SKM-1 (cell line): ENCODE measurements at regions not wholly inside any gene's neighbourhood (a gene's known extent, or its start where the extent isn't known, plus 50 kb on each side); places are given as distances from the start of the nearest gene placed in this dataset.
"Not testable (repeated sequence)": the region's sequence is repeated elsewhere in the genome, so short reads cannot be mapped to it uniquely, and the experiment has no call there.

ENCODE experiments used
- DNase-seq: peaks from one replicate; lab custom pipeline; 2025; ENCODE audit not compliant: unreplicated experiment; lab: John Stamatoyannopoulos, UW

GRCh38 chr12:83505586-83505985 lies 818.9 kb downstream of the TMTC2 start:
- DNase-seq = no peak

- not testable (repeated sequence) for DNase-seq
Observed at GRCh38 chr12:83499894-83500293, 813.2 kb downstream of the TMTC2 start.

DNA sequence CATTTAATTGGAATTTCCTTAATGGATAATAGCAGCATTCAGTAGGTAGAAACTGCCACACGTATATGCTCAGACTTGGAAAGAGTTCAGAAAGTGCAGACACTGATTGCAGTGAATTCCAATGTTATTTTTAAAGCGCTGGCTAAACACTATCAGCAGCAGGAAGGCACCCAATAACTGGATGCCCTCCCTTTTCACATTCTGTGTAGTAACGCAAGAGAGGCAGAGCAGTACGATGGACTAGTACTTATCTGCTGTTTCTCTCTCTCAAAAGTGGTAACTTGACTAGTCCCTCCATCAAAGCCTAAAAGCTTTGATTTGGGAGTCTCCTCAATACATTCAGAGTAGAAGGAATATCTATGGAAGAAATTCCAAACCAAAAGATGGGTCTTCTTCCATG lies 791.0 kb downstream of the TMTC2 start:
- DNase-seq = no peak

GRCh38 chr12:83476695-83477690 lies 790.3 kb downstream of the TMTC2 start:
- DNase-seq = no peak

- no peak for DNase-seq
Observed at GRCh38 chr12:83476006-83476405, 789.3 kb downstream of the TMTC2 start.

DNA sequence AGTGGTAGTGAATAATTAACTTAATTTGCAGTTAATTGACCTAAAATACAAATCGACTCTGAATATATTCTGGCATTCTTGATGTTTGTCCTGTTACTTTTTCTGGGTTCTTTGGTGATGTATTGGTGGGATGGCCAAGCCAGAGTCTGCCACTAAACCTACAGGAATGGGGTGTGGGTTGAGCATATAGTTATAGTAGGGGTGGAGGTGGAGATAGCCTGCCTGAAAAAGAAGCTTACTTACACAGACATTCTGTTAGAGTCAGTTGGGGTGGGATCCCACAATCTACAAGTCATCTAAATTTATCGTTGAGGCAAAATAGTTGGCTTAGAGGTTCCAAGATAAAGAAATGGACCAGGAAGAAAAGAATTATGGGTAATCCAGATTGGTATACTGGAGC lies 787.7 kb downstream of the TMTC2 start:
- DNase-seq = no peak

GRCh38 chr12:83473408-83474095 lies 786.8 kb downstream of the TMTC2 start:
- DNase-seq = no peak

DNA sequence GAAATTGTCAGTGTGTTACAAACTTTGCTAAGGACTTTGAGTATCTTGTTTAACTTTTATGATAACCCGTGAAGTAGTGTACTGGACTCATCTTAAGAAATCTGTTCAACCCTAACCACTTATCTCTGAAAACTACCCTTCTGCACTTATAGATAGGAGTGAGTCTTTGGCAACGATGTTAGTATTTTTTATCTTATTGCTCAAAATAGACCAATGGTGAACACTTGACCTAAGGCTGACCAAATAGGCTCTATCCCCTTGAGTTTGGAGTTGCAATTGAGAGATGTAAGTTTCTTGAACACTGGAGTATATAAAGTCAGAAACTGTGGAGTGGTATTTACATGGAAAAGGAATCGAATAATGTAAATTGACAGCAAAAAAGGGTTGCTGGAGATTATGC lies 786.1 kb downstream of the TMTC2 start:
- no peak for DNase-seq

GRCh38 chr12:83472350-83472749 lies 785.6 kb downstream of the TMTC2 start:
- no peak for DNase-seq

GRCh38 chr12:83471341-83471740 lies 784.6 kb downstream of the TMTC2 start:
- no peak for DNase-seq

DNA sequence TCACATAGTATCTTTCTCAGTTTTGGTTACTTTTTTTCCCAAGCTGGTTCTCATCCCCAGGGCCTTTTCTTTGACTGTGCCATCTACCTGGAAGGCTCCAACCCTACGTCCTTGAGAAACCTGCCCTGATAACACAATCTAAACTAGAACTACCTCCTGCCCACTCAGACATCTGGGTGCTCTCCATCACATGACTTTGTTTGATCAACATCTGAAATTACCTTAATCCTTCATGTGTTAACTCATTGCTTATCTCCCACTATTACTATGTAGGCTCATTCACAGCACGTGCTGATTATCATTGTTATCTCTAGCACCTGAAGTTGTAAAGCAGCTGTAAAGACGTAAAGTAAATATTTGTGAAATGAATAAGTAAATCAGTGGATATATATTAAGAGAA lies 784.0 kb downstream of the TMTC2 start:
- no peak for DNase-seq

GRCh38 chr12:83468988-83469908 lies 782.5 kb downstream of the TMTC2 start:
- no peak for DNase-seq

GRCh38 chr12:83465632-83466031 lies 778.9 kb downstream of the TMTC2 start:
- DNase-seq = no peak

GRCh38 chr12:83462419-83462818 lies 775.7 kb downstream of the TMTC2 start:
- no peak for DNase-seq

DNA sequence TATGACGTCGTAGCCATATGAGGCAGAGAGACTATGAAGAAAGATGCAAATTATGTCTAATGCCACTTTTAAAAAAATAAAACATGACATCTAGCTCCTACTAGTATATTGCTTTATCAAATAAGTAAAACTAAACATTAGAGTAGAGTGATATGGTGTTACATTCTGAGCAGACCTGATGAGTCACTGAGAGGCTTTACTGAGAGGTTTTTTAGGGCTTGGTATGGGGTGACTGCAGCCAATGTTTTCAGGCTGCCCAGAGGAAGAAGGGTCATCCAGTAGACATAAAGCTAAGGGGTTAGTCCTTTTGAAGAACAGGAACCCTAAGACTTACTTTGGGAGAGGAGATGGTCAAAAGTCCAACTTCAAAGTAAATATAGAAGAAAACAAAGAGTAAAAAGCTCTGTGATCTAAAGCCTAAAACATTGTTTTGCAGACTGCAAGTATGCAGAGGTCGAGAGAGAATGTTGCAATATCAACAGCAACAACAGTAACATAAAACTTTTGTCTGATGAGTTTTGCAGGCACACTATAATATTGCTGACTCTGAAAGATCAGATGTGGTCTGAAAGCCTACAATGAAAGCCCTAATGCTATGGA lies 774.7 kb downstream of the TMTC2 start:
- DNase-seq = no peak

DNA sequence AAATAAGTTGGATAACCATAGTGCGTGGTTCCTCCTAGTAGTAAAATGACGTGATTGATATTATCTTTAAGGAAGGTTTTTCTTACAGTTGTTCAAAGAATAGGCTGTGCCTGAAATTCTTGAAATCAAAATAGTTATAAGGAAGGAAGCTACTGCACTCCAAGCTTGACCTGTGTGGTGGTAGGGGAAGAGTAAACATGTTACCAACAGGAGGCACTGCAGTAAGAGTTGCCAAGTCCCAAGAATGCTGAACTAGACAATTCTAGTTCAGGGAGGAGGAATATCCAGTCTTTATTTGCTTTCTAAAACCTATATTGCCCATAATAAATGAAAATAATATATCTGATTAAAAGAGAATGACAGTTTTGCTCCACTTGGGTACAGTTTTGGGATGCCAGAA lies 764.5 kb downstream of the TMTC2 start:
- DNase-seq = no peak

DNA sequence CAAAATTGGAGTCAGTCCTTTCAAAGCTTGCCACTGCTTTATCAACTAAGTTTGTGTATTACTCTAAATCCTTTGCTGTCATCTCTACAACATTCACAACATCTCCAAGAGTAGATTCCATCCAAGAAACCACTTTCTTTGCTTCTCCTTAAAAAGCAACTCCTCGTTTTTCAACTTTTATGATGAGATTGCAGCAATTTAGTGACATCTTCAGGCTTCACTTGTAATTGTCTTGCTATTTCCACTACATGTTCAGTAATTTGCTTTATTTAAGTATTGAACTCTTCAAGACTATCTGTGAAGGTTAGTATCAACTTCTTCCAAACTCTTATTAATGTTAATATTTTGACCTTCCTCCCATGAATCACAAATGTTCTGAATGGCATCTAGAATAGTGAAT lies 747.9 kb downstream of the TMTC2 start:
- no peak for DNase-seq

- no peak for DNase-seq
Observed at GRCh38 chr12:83432176-83432719, 745.5 kb downstream of the TMTC2 start.

GRCh38 chr12:83427586-83428136 lies 741.0 kb downstream of the TMTC2 start:
- not testable (repeated sequence) for DNase-seq

DNA sequence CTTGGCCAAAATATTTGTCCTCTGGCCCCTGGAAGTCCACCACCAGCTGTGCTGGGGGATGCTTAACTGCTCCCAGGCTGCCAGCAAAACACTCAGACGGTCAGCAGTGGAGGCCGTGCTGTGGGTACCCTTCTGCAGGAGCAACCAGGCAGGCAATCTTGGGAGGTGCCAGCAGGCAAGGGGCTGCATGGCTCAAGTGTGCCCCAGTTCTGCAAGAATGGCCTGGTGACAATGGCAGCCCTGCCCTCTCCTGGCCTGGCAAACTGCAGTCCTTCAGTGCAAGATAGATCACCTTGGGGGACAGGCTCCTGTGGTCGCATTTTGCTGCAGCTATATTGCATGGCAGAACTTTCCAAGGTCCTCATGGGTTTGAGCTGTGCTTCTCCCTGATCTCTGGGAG lies 728.3 kb downstream of the TMTC2 start:
- no peak for DNase-seq
